ENCODE measurements at regions not wholly inside any gene's neighbourhood (a gene's known extent, or its start where the extent isn't known, plus 50 kb on each side); places are given as distances from the start of the nearest gene placed in this dataset.

DNA sequence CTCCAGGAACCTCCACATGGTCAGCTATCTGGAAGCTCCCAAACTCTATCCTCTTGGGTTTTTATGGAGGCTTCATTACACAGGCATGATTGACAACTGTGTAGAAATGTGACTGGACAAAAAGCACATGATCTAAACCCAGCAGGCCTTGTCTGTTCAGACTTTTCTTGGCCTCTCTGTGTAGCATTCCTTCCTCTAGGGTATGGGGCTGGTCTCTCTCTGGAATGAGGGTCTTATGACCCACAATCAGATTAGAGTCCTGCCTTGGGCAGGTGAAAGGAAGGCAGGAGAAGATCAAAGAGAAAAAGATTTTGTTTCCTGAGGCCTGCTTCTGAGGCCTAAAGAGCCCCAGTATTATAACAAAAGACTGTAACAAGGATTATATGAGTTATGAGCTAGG lies 162.7 kb downstream of the SP3 start:
- TF ChIP-seq, protein P1, sequence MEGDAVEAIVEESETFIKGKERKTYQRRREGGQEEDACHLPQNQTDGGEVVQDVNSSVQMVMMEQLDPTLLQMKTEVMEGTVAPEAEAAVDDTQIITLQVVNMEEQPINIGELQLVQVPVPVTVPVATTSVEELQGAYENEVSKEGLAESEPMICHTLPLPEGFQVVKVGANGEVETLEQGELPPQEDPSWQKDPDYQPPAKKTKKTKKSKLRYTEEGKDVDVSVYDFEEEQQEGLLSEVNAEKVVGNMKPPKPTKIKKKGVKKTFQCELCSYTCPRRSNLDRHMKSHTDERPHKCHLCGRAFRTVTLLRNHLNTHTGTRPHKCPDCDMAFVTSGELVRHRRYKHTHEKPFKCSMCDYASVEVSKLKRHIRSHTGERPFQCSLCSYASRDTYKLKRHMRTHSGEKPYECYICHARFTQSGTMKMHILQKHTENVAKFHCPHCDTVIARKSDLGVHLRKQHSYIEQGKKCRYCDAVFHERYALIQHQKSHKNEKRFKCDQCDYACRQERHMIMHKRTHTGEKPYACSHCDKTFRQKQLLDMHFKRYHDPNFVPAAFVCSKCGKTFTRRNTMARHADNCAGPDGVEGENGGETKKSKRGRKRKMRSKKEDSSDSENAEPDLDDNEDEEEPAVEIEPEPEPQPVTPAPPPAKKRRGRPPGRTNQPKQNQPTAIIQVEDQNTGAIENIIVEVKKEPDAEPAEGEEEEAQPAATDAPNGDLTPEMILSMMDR (IDR thresholded peaks at IDR 0.05): no peak
- TF ChIP-seq POLR2A (IDR thresholded peaks at IDR 0.05): no peak
